ENCODE measurements at regions not wholly inside any gene's neighbourhood (a gene's known extent, or its start where the extent isn't known, plus 50 kb on each side); places are given as distances from the start of the nearest gene placed in this dataset.

- no peak for TF ChIP-seq CTCF (IDR thresholded peaks at IDR 0.05)
- TF ChIP-seq ZFX (IDR thresholded peaks at IDR 0.05; ENCODE audit: borderline replicate concordance), result no peak
These were observed 205.5 kb upstream of the SLC24A2 start for GRCh38 chr9:19994296-19994695.

All from 22Rv1 (cell line).